ENCODE measurements at regions not wholly inside any gene's neighbourhood (a gene's known extent, or its start where the extent isn't known, plus 50 kb on each side); places are given as distances from the start of the nearest gene placed in this dataset.

- TF ChIP-seq CTCF (conservative IDR thresholded peaks at IDR 0.05 in 1 of 2, IDR thresholded peaks at IDR 0.05 in 1 of 2; ENCODE audit: extremely low read depth in 1 of 2, insufficient read depth in 1 of 2, low read depth in 1 of 2, low read length in 2 of 2) (no peak), EZH2 (IDR thresholded peaks at IDR 0.05; ENCODE audit: borderline replicate concordance, low read length) (no peak)
Measured at GRCh38 chr20:39248862-39249485, 286.8 kb downstream of the DHX35 start.
